Neuron (in vitro differentiated cells): ENCODE measurements at regions not wholly inside any gene's neighbourhood (a gene's known extent, or its start where the extent isn't known, plus 50 kb on each side); places are given as distances from the start of the nearest gene placed in this dataset.

ENCODE experiments used
- H2AFZ ChIP-seq: one replicate; pipeline ENCODE4 v1.6.1; 2013; ENCODE audit warnings: low read depth, mild to moderate bottlenecking, inconsistent platforms, low read length, moderate library complexity
- H3K27me3 ChIP-seq: one replicate; pipeline ENCODE4 v1.6.1; 2013; ENCODE audit warnings: low read length; ENCODE audit not compliant: insufficient read depth
- H3K36me3 ChIP-seq: one replicate; pipeline ENCODE4 v1.6.1; 2013; ENCODE audit warnings: low read length; ENCODE audit not compliant: insufficient read depth
- H3K4me1 ChIP-seq: one replicate; pipeline ENCODE4 v1.6.1; 2013; ENCODE audit warnings: low read length; ENCODE audit not compliant: insufficient read depth
- H3K4me3 ChIP-seq: 2 replicates; pipeline ENCODE4 v1.5.1; 2013; ENCODE audit warnings: mild to moderate bottlenecking, low read length, moderate library complexity
- H3K9me3 ChIP-seq: one replicate; pipeline ENCODE4 v1.6.1; 2013; ENCODE audit warnings: low read length

GRCh38 chr10:36116040-36116439 lies 473.9 kb upstream of the FZD8 start:
- Histone ChIP-seq H3K4me3 (no peak overlapping the region), H3K27me3 (no peaks in the 10 kb centered on the region), H2AFZ (no peak overlapping the region), H3K36me3 (no peaks in the 10 kb centered on the region), H3K4me1 (no peaks in the 10 kb centered on the region), H3K9me3 (no peaks in the 10 kb centered on the region)

- H3K36me3 ChIP-seq = no peaks in the 10 kb centered on the region
- H3K4me3 ChIP-seq = no peak overlapping the region
- no peak overlapping the region for H2AFZ ChIP-seq
- no peaks in the 10 kb centered on the region for H3K9me3 ChIP-seq
- no peaks in the 10 kb centered on the region for H3K4me1 ChIP-seq
- H3K27me3 ChIP-seq = no peaks in the 10 kb centered on the region
Observed at GRCh38 chr10:36115364-36115763, 473.3 kb upstream of the FZD8 start.

- H3K27me3 ChIP-seq = no peaks in the 10 kb centered on the region
- no peaks in the 10 kb centered on the region for H3K36me3 ChIP-seq
- H3K9me3 ChIP-seq = no peaks in the 10 kb centered on the region
- no peaks in the 10 kb centered on the region for H3K4me1 ChIP-seq
- no peak overlapping the region for H2AFZ ChIP-seq
- no peak overlapping the region for H3K4me3 ChIP-seq
Observed at GRCh38 chr10:36114913-36115312, 472.8 kb upstream of the FZD8 start.

GRCh38 chr10:36114141-36114540 lies 472.0 kb upstream of the FZD8 start:
- no peaks in the 10 kb centered on the region for H3K36me3 ChIP-seq

GRCh38 chr10:36111676-36112075 lies 469.6 kb upstream of the FZD8 start:
- Histone ChIP-seq H3K36me3 (no peaks in the 10 kb centered on the region), H3K27me3 (no peaks in the 10 kb centered on the region)

More at GRCh38 chr10:36114141-36114540, 472.0 kb upstream of the FZD8 start:
- H3K9me3 ChIP-seq = no peaks in the 10 kb centered on the region
- no peak overlapping the region for H2AFZ ChIP-seq
- H3K4me1 ChIP-seq = no peaks in the 10 kb centered on the region
- H3K27me3 ChIP-seq = no peaks in the 10 kb centered on the region
- no peak overlapping the region for H3K4me3 ChIP-seq

GRCh38 chr10:36110097-36110496 lies 468.0 kb upstream of the FZD8 start:
- Histone ChIP-seq H3K27me3 (no peaks in the 10 kb centered on the region), H3K4me3 (no peak overlapping the region), H3K4me1 (no peaks in the 10 kb centered on the region), H3K36me3 (no peaks in the 10 kb centered on the region), H2AFZ (no peak overlapping the region), H3K9me3 (no peaks in the 10 kb centered on the region)

More at GRCh38 chr10:36111676-36112075, 469.6 kb upstream of the FZD8 start:
- Histone ChIP-seq H3K4me3 (no peak overlapping the region), H2AFZ (no peak overlapping the region), H3K9me3 (no peaks in the 10 kb centered on the region), H3K4me1 (no peaks in the 10 kb centered on the region)

GRCh38 chr10:36109399-36110023 lies 467.4 kb upstream of the FZD8 start:
- H3K4me1 ChIP-seq = no peaks in the 10 kb centered on the region
- H3K9me3 ChIP-seq = no peaks in the 10 kb centered on the region

GRCh38 chr10:36097696-36098095 lies 455.6 kb upstream of the FZD8 start:
- Histone ChIP-seq H3K4me1 (no peaks in the 10 kb centered on the region), H3K4me3 (no peak overlapping the region), H3K36me3 (no peaks in the 10 kb centered on the region), H3K27me3 (no peaks in the 10 kb centered on the region), H2AFZ (no peak overlapping the region), H3K9me3 (no peaks in the 10 kb centered on the region)

More at GRCh38 chr10:36109399-36110023, 467.4 kb upstream of the FZD8 start:
- H2AFZ ChIP-seq = no peak overlapping the region
- H3K27me3 ChIP-seq = no peaks in the 10 kb centered on the region
- H3K4me3 ChIP-seq = no peak overlapping the region
- H3K36me3 ChIP-seq = no peaks in the 10 kb centered on the region

GRCh38 chr10:36096576-36096975 lies 454.5 kb upstream of the FZD8 start:
- no peaks in the 10 kb centered on the region for H3K9me3 ChIP-seq
- H3K36me3 ChIP-seq = no peaks in the 10 kb centered on the region

GRCh38 chr10:36094096-36094495 lies 452.0 kb upstream of the FZD8 start:
- H3K4me3 ChIP-seq = no peak overlapping the region
- H3K9me3 ChIP-seq = no peaks in the 10 kb centered on the region
- no peaks in the 10 kb centered on the region for H3K4me1 ChIP-seq
- no peaks in the 10 kb centered on the region for H3K36me3 ChIP-seq
- no peaks in the 10 kb centered on the region for H3K27me3 ChIP-seq
- H2AFZ ChIP-seq = no peak overlapping the region

More at GRCh38 chr10:36096576-36096975, 454.5 kb upstream of the FZD8 start:
- Histone ChIP-seq H3K4me3 (no peak overlapping the region), H3K27me3 (no peaks in the 10 kb centered on the region), H3K4me1 (no peaks in the 10 kb centered on the region), H2AFZ (no peak overlapping the region)

- no peaks in the 10 kb centered on the region for H3K27me3 ChIP-seq
- H2AFZ ChIP-seq = no peak overlapping the region
- H3K4me3 ChIP-seq = no peak overlapping the region
- H3K9me3 ChIP-seq = no peaks in the 10 kb centered on the region
- no peaks in the 10 kb centered on the region for H3K4me1 ChIP-seq
- H3K36me3 ChIP-seq = no peaks in the 10 kb centered on the region
Observed at GRCh38 chr10:36092116-36092515, 450.0 kb upstream of the FZD8 start.

GRCh38 chr10:36091007-36091406 lies 448.9 kb upstream of the FZD8 start:
- Histone ChIP-seq H3K27me3 (no peaks in the 10 kb centered on the region), H3K4me3 (no peak overlapping the region), H3K36me3 (no peaks in the 10 kb centered on the region), H3K4me1 (no peaks in the 10 kb centered on the region), H2AFZ (no peak overlapping the region), H3K9me3 (no peaks in the 10 kb centered on the region)

- Histone ChIP-seq H3K27me3 (no peaks in the 10 kb centered on the region), H3K36me3 (no peaks in the 10 kb centered on the region), H3K4me1 (no peaks in the 10 kb centered on the region), H3K9me3 (no peaks in the 10 kb centered on the region), H2AFZ (no peak overlapping the region), H3K4me3 (no peak overlapping the region)
Observed at GRCh38 chr10:36089790-36090440, 447.8 kb upstream of the FZD8 start.
